DMS153 treated with DMSO at 0.1 percent for 48 hours (cell line): ENCODE measurements at regions not wholly inside any gene's neighbourhood (a gene's known extent, or its start where the extent isn't known, plus 50 kb on each side); places are given as distances from the start of the nearest gene placed in this dataset.
"Not testable (repeated sequence)": the region's sequence is repeated elsewhere in the genome, so short reads cannot be mapped to it uniquely, and the experiment has no call there.

Experiments used
- DNase-seq: peaks from one replicate; lab custom pipeline; 2025; ENCODE audit not compliant: unreplicated experiment; lab: John Stamatoyannopoulos, UW

- no peak for DNase-seq
Observed at GRCh38 chr16:75921281-75921680, 195.0 kb upstream of the CPHXL start.

- DNase-seq = no peak
Observed at GRCh38 chr16:75922250-75922649, 196.0 kb upstream of the CPHXL start.

GRCh38 chr16:75924397-75924796 is 198.1 kb upstream of the CPHXL start:
- DNase-seq = no peak

GRCh38 chr16:75927810-75928209 is 201.5 kb upstream of the CPHXL start:
- DNase-seq = no peak

GRCh38 chr16:75928295-75928694 is 202.0 kb upstream of the CPHXL start:
- no peak for DNase-seq

GRCh38 chr16:75929046-75929445 is 202.8 kb upstream of the CPHXL start:
- DNase-seq = no peak

- DNase-seq = no peak
Observed at GRCh38 chr16:75931043-75931442, 204.8 kb upstream of the CPHXL start.

GRCh38 chr16:75931970-75932369 is 205.7 kb upstream of the CPHXL start:
- DNase-seq = no peak

GRCh38 chr16:75938818-75939217 is 212.5 kb upstream of the CPHXL start:
- no peak for DNase-seq

GRCh38 chr16:75942351-75942750 is 216.1 kb upstream of the CPHXL start:
- no peak for DNase-seq

- no peak for DNase-seq
Observed at GRCh38 chr16:75942936-75943335, 216.6 kb upstream of the CPHXL start.

GRCh38 chr16:75943705-75944514 is 217.6 kb upstream of the CPHXL start:
- DNase-seq = no peak

GRCh38 chr16:75945916-75946457 is 219.7 kb upstream of the CPHXL start:
- no peak for DNase-seq

GRCh38 chr16:75947626-75948239 is 221.4 kb upstream of the CPHXL start:
- DNase-seq = no peak

- DNase-seq = no peak
Observed at GRCh38 chr16:75948441-75948840, 222.2 kb upstream of the CPHXL start.

GRCh38 chr16:75948886-75949285 is 222.6 kb upstream of the CPHXL start:
- no peak for DNase-seq

GRCh38 chr16:75952124-75952523 is 225.8 kb upstream of the CPHXL start:
- DNase-seq = no peak

- DNase-seq = no peak
Observed at GRCh38 chr16:75957870-75958269, 231.6 kb upstream of the CPHXL start.

GRCh38 chr16:75965504-75966374 is 239.4 kb upstream of the CPHXL start:
- DNase-seq = no peak

- not testable (repeated sequence) for DNase-seq
Observed at GRCh38 chr16:75969120-75969519, 242.8 kb upstream of the CPHXL start.

- no peak for DNase-seq
Observed at GRCh38 chr16:75971334-75971733, 245.0 kb upstream of the CPHXL start.
